ENCODE measurements at regions not wholly inside any gene's neighbourhood (a gene's known extent, or its start where the extent isn't known, plus 50 kb on each side); places are given as distances from the start of the nearest gene placed in this dataset.

DNA sequence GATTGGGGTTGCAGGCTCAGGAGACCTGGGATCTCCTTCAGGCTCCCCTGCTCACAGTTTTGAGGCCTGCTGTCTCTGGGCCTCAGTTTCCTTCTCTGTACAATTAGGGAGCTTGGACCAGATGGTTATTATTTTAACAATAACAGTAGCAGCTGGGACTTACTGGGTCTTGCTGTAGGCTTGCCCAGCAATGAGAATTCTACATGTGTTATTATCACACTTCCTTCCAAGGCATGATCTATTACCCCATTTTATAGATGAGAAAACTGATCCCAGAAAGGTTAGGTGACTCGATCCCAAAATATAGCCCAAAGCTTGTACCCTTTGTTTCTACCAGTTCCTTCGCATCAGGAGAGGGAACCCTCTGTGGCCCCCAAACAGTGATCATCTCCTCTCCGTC is 153.8 kb downstream of the PTPRU start:
- ChIA-PET RAD21 (ENCODE audit: unreplicated experiment) (no interaction called here), CTCF (no interaction called here), POLR2A (no interaction called here), SMC1A (ENCODE audit: uncharacterized antibody, unreplicated experiment) (no interaction called here)
- H4K20me1 ChIP-seq (ENCODE audit: control insufficient read depth, insufficient read depth) = no peaks in the 10 kb centered on the region
- no TSS peak for BruUV-seq (replicated peaks)
- H3K9me3 ChIP-seq (replicated peaks; ENCODE audit: control insufficient read depth, insufficient read depth, low read length) = no peaks in the 10 kb centered on the region
- in situ Hi-C loops (cut with MboI) (loop anchor here (5.0 kb wide), 1 partner anchor 1017 kb away; no protein-coding TSS in a partner anchor), intact Hi-C loops (cut with micrococcal nuclease; ENCODE audit: unreplicated experiment) (no loop called here)
- H3K27me3 ChIP-seq (replicated peaks in 1 of 2; ENCODE audit: control insufficient read depth in 2 of 2, insufficient read depth in 2 of 2, low read length in 1 of 2) = peaks cover 0 to 6% of the 10 kb centered on the region in 2 experiments; a peak in 1 of 4 replicates
- H3K27ac ChIP-seq (ENCODE audit: control insufficient read depth, insufficient read depth) = no peak overlapping the region
- no peak overlapping the region for H3K4me3 ChIP-seq
- FAIRE-seq (no peak), DNase-seq (ENCODE audit: low read depth, low spot score) (no peak), ATAC-seq (no peak)
- TF ChIP-seq ETV6 (conservative IDR thresholded peaks at IDR 0.05 in 1 of 2, IDR thresholded peaks at IDR 0.05 in 1 of 2; ENCODE audit: borderline replicate concordance in 1 of 2, low read depth in 1 of 2) (no peak), SUZ12 (IDR thresholded peaks at IDR 0.05; ENCODE audit: unreplicated experiment) (no peak), HDAC2 (IDR thresholded peaks at IDR 0.05) (no peak), ATF3 (IDR thresholded peaks at IDR 0.05; ENCODE audit: borderline replicate concordance, extremely low read depth, low read depth, low read length) (no peak), ZSCAN29 (IDR thresholded peaks at IDR 0.05) (no peak), BMI1 (IDR thresholded peaks at IDR 0.05; ENCODE audit: borderline replicate concordance) (no peak)
- H3K9ac ChIP-seq (ENCODE audit: control insufficient read depth, insufficient read depth, low read length) = no peak overlapping the region
- no peaks in the 10 kb centered on the region for H3K4me1 ChIP-seq (ENCODE audit: control insufficient read depth, insufficient read depth, low read length)
- 0% methylated on average over 3 of the region's 3 CpGs for WGBS (ENCODE audit: insufficient coverage, insufficient replicate concordance, low lambda C conversion rate, missing lambda C conversion rate)
- H2AFZ ChIP-seq (ENCODE audit: control insufficient read depth, low read depth, low read length) = no peak overlapping the region
- no peak overlapping the region for H3K4me2 ChIP-seq (ENCODE audit: control insufficient read depth, insufficient read depth)
- no peaks in the 10 kb centered on the region for H3K79me2 ChIP-seq (ENCODE audit: control insufficient read depth, insufficient read depth, low read length)
- no peaks in the 10 kb centered on the region for H3K36me3 ChIP-seq (ENCODE audit: control insufficient read depth in 2 of 2, insufficient read depth in 2 of 2, low read length in 1 of 2)

DNA sequence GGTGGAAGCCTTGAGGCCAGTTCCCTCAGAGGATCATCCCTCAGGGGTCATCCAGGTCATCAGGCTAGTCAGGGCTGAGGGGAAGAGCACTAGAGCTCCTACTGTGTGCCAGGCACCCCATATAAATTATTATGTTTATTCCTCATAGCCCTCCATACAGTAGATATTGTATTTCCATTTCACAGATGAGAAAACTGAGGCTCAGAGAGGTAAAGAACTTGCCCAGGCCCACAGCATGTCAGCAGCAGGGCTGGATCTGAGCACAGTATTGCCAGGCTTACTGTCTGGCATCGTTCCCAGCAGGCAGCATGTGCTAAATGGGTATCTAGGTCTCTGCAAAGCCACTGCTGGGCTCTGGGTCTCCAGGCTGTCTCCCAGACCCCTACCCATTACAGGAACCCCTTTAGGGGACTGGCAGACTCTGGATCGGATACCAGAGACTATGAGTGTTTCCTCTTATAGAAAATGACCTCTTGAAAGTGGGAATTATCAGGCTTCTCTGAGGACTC is 153.3 kb downstream of the PTPRU start:
- H3K79me2 ChIP-seq (ENCODE audit: control insufficient read depth, insufficient read depth, low read length) = no peaks in the 10 kb centered on the region
- H3K4me3 ChIP-seq = no peak overlapping the region
- ATAC-seq (no peak), DNase-seq (ENCODE audit: low read depth, low spot score) (no peak), FAIRE-seq (no peak)
- in situ Hi-C loops (cut with MboI) (loop anchor here (5.0 kb wide), 1 partner anchor 1018 kb away; no protein-coding TSS in a partner anchor), intact Hi-C loops (cut with micrococcal nuclease; ENCODE audit: unreplicated experiment) (no loop called here)
- ChIA-PET CTCF (no interaction called here), RAD21 (ENCODE audit: unreplicated experiment) (no interaction called here), SMC1A (ENCODE audit: uncharacterized antibody, unreplicated experiment) (no interaction called here), POLR2A (no interaction called here)
- no peaks in the 10 kb centered on the region for H3K4me1 ChIP-seq (ENCODE audit: control insufficient read depth, insufficient read depth, low read length)
- H3K36me3 ChIP-seq (ENCODE audit: control insufficient read depth in 2 of 2, insufficient read depth in 2 of 2, low read length in 1 of 2) = no peaks in the 10 kb centered on the region
- no peak overlapping the region for H2AFZ ChIP-seq (ENCODE audit: control insufficient read depth, low read depth, low read length)
- no peak overlapping the region for H3K9ac ChIP-seq (ENCODE audit: control insufficient read depth, insufficient read depth, low read length)
- peaks cover 0 to 6% of the 10 kb centered on the region in 2 experiments; a peak in 1 of 4 replicates for H3K27me3 ChIP-seq (replicated peaks in 1 of 2; ENCODE audit: control insufficient read depth in 2 of 2, insufficient read depth in 2 of 2, low read length in 1 of 2)
- H3K4me2 ChIP-seq (ENCODE audit: control insufficient read depth, insufficient read depth) = no peak overlapping the region
- no peak overlapping the region for H3K27ac ChIP-seq (ENCODE audit: control insufficient read depth, insufficient read depth)
- no TSS peak for BruUV-seq (replicated peaks)
- H3K9me3 ChIP-seq (replicated peaks; ENCODE audit: control insufficient read depth, insufficient read depth, low read length) = no peaks in the 10 kb centered on the region
- TF ChIP-seq, protein P1, sequence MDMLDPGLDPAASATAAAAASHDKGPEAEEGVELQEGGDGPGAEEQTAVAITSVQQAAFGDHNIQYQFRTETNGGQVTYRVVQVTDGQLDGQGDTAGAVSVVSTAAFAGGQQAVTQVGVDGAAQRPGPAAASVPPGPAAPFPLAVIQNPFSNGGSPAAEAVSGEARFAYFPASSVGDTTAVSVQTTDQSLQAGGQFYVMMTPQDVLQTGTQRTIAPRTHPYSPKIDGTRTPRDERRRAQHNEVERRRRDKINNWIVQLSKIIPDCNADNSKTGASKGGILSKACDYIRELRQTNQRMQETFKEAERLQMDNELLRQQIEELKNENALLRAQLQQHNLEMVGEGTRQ (IDR thresholded peaks at IDR 0.05; ENCODE audit: borderline replicate concordance, low read depth, low read length) = no peak
- TF ChIP-seq CTCF (IDR thresholded peaks at IDR 0.05 in 2 of 3, conservative IDR thresholded peaks at IDR 0.05 in 1 of 3; ENCODE audit: control insufficient read depth in 2 of 3, extremely low read depth in 1 of 3, insufficient read depth in 1 of 3, low read depth in 3 of 3, low read length in 3 of 3) (no peak), NRF1 (conservative IDR thresholded peaks at IDR 0.05; ENCODE audit: low read depth, low read length) (no peak)
- 3% methylated on average over 2 of the region's 2 CpGs for WGBS (ENCODE audit: insufficient coverage, insufficient replicate concordance, low lambda C conversion rate, missing lambda C conversion rate)
- no peaks in the 10 kb centered on the region for H4K20me1 ChIP-seq (ENCODE audit: control insufficient read depth, insufficient read depth)
